ENCODE measurements at regions not wholly inside any gene's neighbourhood (a gene's known extent, or its start where the extent isn't known, plus 50 kb on each side); places are given as distances from the start of the nearest gene placed in this dataset.

GRCh38 chr13:60303166-60303565 is 93.9 kb upstream of the TDRD3 start:
- no peak for DNase-seq
- no peak overlapping the region for H3K27ac ChIP-seq (ENCODE audit: low read length, poor library complexity, severe bottlenecking)
- no peak overlapping the region for H2AK5ac ChIP-seq (ENCODE audit: low read length, severe bottlenecking)
- H4K91ac ChIP-seq (ENCODE audit: low read length): no peak overlapping the region
- no peaks in the 10 kb centered on the region for H3K36me3 ChIP-seq (ENCODE audit: control insufficient read depth in 1 of 2, insufficient read depth in 2 of 2, low read depth in 1 of 2, low read length in 2 of 2)
- peaks cover 0 to 10% of the 10 kb centered on the region in 2 experiments for H3K27me3 ChIP-seq (ENCODE audit: control insufficient read depth in 1 of 2, insufficient read depth in 1 of 2, low read length in 2 of 2)
- no peak overlapping the region for H3K18ac ChIP-seq (ENCODE audit: low read depth in 1 of 2, low read length in 2 of 2)
- no peak overlapping the region for H3K4me3 ChIP-seq (ENCODE audit: insufficient read depth in 1 of 2, low read depth in 1 of 2, low read length in 2 of 2)
- H4K8ac ChIP-seq (ENCODE audit: low read length): no peak overlapping the region
- 34% methylated on average over 6 of the region's 7 CpGs for WGBS
- H2BK5ac ChIP-seq (ENCODE audit: low read depth, low read length, poor library complexity, severe bottlenecking): no peak overlapping the region
- no peak overlapping the region for H3K9ac ChIP-seq (ENCODE audit: low read length)
- no peak overlapping the region for H2BK12ac ChIP-seq (ENCODE audit: low read length in 2 of 2)
- H2BK15ac ChIP-seq (ENCODE audit: low read depth, poor library complexity, severe bottlenecking): no peak overlapping the region
- H3K79me1 ChIP-seq (replicated peaks; ENCODE audit: low read length, poor library complexity, severe bottlenecking): no peaks in the 10 kb centered on the region
- H3K9me3 ChIP-seq (ENCODE audit: control insufficient read depth, low read length): no peaks in the 10 kb centered on the region
- no peak overlapping the region for H3K4me2 ChIP-seq (ENCODE audit: low read length, poor library complexity, severe bottlenecking)
- H3K4me1 ChIP-seq (ENCODE audit: control insufficient read depth, insufficient read depth, low read depth, low read length): no peaks in the 10 kb centered on the region
- no peak overlapping the region for H3K4ac ChIP-seq (ENCODE audit: low read depth in 1 of 2, low read length in 2 of 2)
- no peak overlapping the region for H3K14ac ChIP-seq (ENCODE audit: low read length in 2 of 2)
- no peak overlapping the region for H2AFZ ChIP-seq (ENCODE audit: low read depth, low read length)
- H2BK120ac ChIP-seq (ENCODE audit: low read depth, low read length): no peak overlapping the region
- H3K23ac ChIP-seq (ENCODE audit: low read length in 2 of 2): no peak overlapping the region

DNA sequence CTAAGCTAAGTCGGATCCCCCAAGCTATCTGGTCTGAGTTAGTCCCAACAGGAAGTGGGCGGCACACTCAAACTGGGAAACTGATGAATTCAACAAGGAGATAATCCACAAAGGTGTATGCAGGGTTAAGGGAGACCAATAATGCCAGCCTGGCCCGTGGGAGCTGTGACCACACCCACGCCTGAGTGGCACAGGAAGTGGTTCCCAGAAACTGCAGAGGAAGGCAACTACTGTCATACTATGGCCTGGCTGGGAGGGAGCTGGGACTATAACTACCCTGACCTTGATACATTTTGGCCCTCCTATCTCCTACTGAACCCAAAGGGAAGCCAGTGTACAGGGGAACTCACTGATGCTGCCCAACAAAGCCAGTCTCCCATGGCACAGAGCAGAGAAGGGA is 85.5 kb upstream of the TDRD3 start:
- Histone ChIP-seq H2BK15ac (ENCODE audit: low read depth, poor library complexity, severe bottlenecking) (no peak overlapping the region), H3K18ac (ENCODE audit: low read depth in 1 of 2, low read length in 2 of 2) (no peak overlapping the region), H3K4me2 (ENCODE audit: low read length, poor library complexity, severe bottlenecking) (no peak overlapping the region), H3K4me3 (ENCODE audit: insufficient read depth in 1 of 2, low read depth in 1 of 2, low read length in 2 of 2) (no peak overlapping the region), H3K27me3 (ENCODE audit: control insufficient read depth in 1 of 2, insufficient read depth in 1 of 2, low read length in 2 of 2) (no peaks in the 10 kb centered on the region), H2BK5ac (ENCODE audit: low read depth, low read length, poor library complexity, severe bottlenecking) (no peak overlapping the region), H3K27ac (ENCODE audit: low read length, poor library complexity, severe bottlenecking) (no peak overlapping the region), H2AFZ (ENCODE audit: low read depth, low read length) (no peak overlapping the region), H4K91ac (ENCODE audit: low read length) (no peak overlapping the region), H3K23ac (ENCODE audit: low read length in 2 of 2) (no peak overlapping the region), H3K9ac (ENCODE audit: low read length) (no peak overlapping the region), H3K4me1 (ENCODE audit: control insufficient read depth, insufficient read depth, low read depth, low read length) (no peaks in the 10 kb centered on the region), H3K79me1 (replicated peaks; ENCODE audit: low read length, poor library complexity, severe bottlenecking) (no peaks in the 10 kb centered on the region), H3K4ac (ENCODE audit: low read depth in 1 of 2, low read length in 2 of 2) (no peak overlapping the region), H2BK120ac (ENCODE audit: low read depth, low read length) (no peak overlapping the region), H2BK12ac (ENCODE audit: low read length in 2 of 2) (no peak overlapping the region), H3K9me3 (ENCODE audit: control insufficient read depth, low read length) (no peaks in the 10 kb centered on the region), H2AK5ac (ENCODE audit: low read length, severe bottlenecking) (peak overlapping the region; percentile 9), H3K36me3 (ENCODE audit: control insufficient read depth in 1 of 2, insufficient read depth in 2 of 2, low read depth in 1 of 2, low read length in 2 of 2) (no peaks in the 10 kb centered on the region), H4K8ac (ENCODE audit: low read length) (no peak overlapping the region), H3K14ac (ENCODE audit: low read length in 2 of 2) (no peak overlapping the region)
- 83% methylated on average over 4 of the region's 4 CpGs for WGBS
- DNase-seq: no peak

GRCh38 chr13:60312851-60313505 is 84.0 kb upstream of the TDRD3 start:
- Histone ChIP-seq H3K4me3 (ENCODE audit: insufficient read depth in 1 of 2, low read depth in 1 of 2, low read length in 2 of 2) (no peak overlapping the region), H3K4ac (ENCODE audit: low read depth in 1 of 2, low read length in 2 of 2) (no peak overlapping the region), H3K23ac (ENCODE audit: low read length in 2 of 2) (no peak overlapping the region), H4K91ac (ENCODE audit: low read length) (no peak overlapping the region), H2BK5ac (ENCODE audit: low read depth, low read length, poor library complexity, severe bottlenecking) (no peak overlapping the region), H3K18ac (ENCODE audit: low read depth in 1 of 2, low read length in 2 of 2) (no peak overlapping the region), H2AFZ (ENCODE audit: low read depth, low read length) (no peak overlapping the region), H3K27me3 (ENCODE audit: control insufficient read depth in 1 of 2, insufficient read depth in 1 of 2, low read length in 2 of 2) (peaks cover 0 to 10% of the 10 kb centered on the region in 2 experiments), H3K4me2 (ENCODE audit: low read length, poor library complexity, severe bottlenecking) (no peak overlapping the region), H3K9ac (ENCODE audit: low read length) (no peak overlapping the region), H2AK5ac (ENCODE audit: low read length, severe bottlenecking) (no peak overlapping the region), H2BK12ac (ENCODE audit: low read length in 2 of 2) (no peak overlapping the region), H3K27ac (ENCODE audit: low read length, poor library complexity, severe bottlenecking) (no peak overlapping the region), H2BK120ac (ENCODE audit: low read depth, low read length) (no peak overlapping the region), H3K79me1 (replicated peaks; ENCODE audit: low read length, poor library complexity, severe bottlenecking) (no peaks in the 10 kb centered on the region), H2BK15ac (ENCODE audit: low read depth, poor library complexity, severe bottlenecking) (no peak overlapping the region), H3K4me1 (ENCODE audit: control insufficient read depth, insufficient read depth, low read depth, low read length) (no peaks in the 10 kb centered on the region), H4K8ac (ENCODE audit: low read length) (no peak overlapping the region), H3K36me3 (ENCODE audit: control insufficient read depth in 1 of 2, insufficient read depth in 2 of 2, low read depth in 1 of 2, low read length in 2 of 2) (no peaks in the 10 kb centered on the region), H3K9me3 (ENCODE audit: control insufficient read depth, low read length) (no peaks in the 10 kb centered on the region), H3K14ac (ENCODE audit: low read length in 2 of 2) (no peak overlapping the region)
- WGBS: 82% methylated on average over 2 of the region's 5 CpGs
- DNase-seq: no peak

GRCh38 chr13:60318186-60318585 is 78.8 kb upstream of the TDRD3 start:
- Histone ChIP-seq H3K4me1 (ENCODE audit: control insufficient read depth, insufficient read depth, low read depth, low read length) (no peaks in the 10 kb centered on the region), H3K4me3 (ENCODE audit: insufficient read depth in 1 of 2, low read depth in 1 of 2, low read length in 2 of 2) (no peak overlapping the region), H4K8ac (ENCODE audit: low read length) (no peak overlapping the region), H2BK15ac (ENCODE audit: low read depth, poor library complexity, severe bottlenecking) (no peak overlapping the region), H3K4ac (ENCODE audit: low read depth in 1 of 2, low read length in 2 of 2) (no peak overlapping the region), H2BK12ac (ENCODE audit: low read length in 2 of 2) (no peak overlapping the region), H4K91ac (ENCODE audit: low read length) (no peak overlapping the region), H3K18ac (ENCODE audit: low read depth in 1 of 2, low read length in 2 of 2) (no peak overlapping the region), H3K9me3 (ENCODE audit: control insufficient read depth, low read length) (no peaks in the 10 kb centered on the region), H3K23ac (ENCODE audit: low read length in 2 of 2) (no peak overlapping the region), H2AFZ (ENCODE audit: low read depth, low read length) (no peak overlapping the region), H3K27me3 (ENCODE audit: control insufficient read depth in 1 of 2, insufficient read depth in 1 of 2, low read length in 2 of 2) (peaks cover 0 to 22% of the 10 kb centered on the region in 2 experiments), H2BK120ac (ENCODE audit: low read depth, low read length) (no peak overlapping the region), H3K4me2 (ENCODE audit: low read length, poor library complexity, severe bottlenecking) (no peak overlapping the region), H2AK5ac (ENCODE audit: low read length, severe bottlenecking) (no peak overlapping the region), H3K9ac (ENCODE audit: low read length) (no peak overlapping the region), H3K14ac (ENCODE audit: low read length in 2 of 2) (no peak overlapping the region), H3K36me3 (ENCODE audit: control insufficient read depth in 1 of 2, insufficient read depth in 2 of 2, low read depth in 1 of 2, low read length in 2 of 2) (no peaks in the 10 kb centered on the region), H3K27ac (ENCODE audit: low read length, poor library complexity, severe bottlenecking) (no peak overlapping the region), H2BK5ac (ENCODE audit: low read depth, low read length, poor library complexity, severe bottlenecking) (no peak overlapping the region), H3K79me1 (replicated peaks; ENCODE audit: low read length, poor library complexity, severe bottlenecking) (no peaks in the 10 kb centered on the region)
- DNase-seq: no peak
- 97% methylated on average over 3 of the region's 3 CpGs for WGBS

All from mesenchymal stem cell (in vitro differentiated cells and primary cell).